ENCODE measurements at regions not wholly inside any gene's neighbourhood (a gene's known extent, or its start where the extent isn't known, plus 50 kb on each side); places are given as distances from the start of the nearest gene placed in this dataset.

DNA sequence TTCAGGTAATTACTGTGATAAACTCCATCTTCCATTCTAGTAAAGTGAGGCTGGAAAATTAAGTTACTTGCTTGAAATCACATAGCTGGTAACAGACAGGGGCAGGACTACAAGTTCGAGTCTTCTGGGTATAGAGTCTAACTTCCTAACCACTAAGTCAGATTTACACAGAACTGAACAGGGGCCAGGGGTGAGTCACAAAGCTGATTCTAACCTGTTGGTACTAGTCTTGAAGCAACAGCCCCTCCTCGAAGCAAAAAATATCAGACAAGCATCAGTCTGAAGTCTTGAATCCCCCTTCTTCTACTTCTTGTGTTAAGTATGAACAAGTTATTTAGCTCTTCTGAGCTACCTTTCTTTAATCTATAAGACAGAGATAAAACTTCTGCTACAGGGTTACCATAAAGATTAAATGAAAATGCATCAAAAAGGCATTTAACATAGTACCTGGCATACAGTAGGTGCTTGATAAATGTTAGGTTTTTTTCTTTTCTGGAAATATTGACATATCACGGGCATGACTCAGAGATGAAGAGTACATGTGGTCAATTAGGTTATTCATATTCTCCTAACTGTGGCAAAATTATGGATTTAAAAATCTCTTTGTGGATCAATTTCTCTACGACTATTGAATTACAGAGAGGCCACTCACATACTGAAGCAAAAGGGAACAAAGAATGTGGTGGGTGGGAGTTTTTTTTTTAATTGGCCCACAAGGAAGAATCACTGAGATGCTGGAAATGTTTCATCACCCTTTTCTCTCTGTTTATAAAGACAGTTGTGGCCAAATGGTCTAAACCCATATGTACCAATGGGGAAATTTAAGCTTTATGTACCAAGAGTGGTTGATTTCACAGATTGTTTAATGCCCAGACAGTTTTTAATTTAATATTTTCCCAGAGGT is 266.9 kb upstream of the DYNLRB2 start:
- 79 to 84% (median 83%) methylated on average over 4 of the region's 4 CpGs for WGBS, 5 donors
- Histone ChIP-seq H3K36me3 (no peaks in the 10 kb centered on the region), H3K4me1 (no peaks in the 10 kb centered on the region), H3K27me3 (no peaks in the 10 kb centered on the region), H3K27ac (no peak overlapping the region), H3K9me3 (no peaks in the 10 kb centered on the region), H3K4me3 (no peak overlapping the region)
- DNase-seq = no peak
- no peak for TF ChIP-seq POLR2AphosphoS5 (IDR thresholded peaks at IDR 0.05)
- no peak for TF ChIP-seq POLR2A (IDR thresholded peaks at IDR 0.05)
- TF ChIP-seq, protein P1, sequence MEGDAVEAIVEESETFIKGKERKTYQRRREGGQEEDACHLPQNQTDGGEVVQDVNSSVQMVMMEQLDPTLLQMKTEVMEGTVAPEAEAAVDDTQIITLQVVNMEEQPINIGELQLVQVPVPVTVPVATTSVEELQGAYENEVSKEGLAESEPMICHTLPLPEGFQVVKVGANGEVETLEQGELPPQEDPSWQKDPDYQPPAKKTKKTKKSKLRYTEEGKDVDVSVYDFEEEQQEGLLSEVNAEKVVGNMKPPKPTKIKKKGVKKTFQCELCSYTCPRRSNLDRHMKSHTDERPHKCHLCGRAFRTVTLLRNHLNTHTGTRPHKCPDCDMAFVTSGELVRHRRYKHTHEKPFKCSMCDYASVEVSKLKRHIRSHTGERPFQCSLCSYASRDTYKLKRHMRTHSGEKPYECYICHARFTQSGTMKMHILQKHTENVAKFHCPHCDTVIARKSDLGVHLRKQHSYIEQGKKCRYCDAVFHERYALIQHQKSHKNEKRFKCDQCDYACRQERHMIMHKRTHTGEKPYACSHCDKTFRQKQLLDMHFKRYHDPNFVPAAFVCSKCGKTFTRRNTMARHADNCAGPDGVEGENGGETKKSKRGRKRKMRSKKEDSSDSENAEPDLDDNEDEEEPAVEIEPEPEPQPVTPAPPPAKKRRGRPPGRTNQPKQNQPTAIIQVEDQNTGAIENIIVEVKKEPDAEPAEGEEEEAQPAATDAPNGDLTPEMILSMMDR (IDR thresholded peaks at IDR 0.05) = no peak
- no peak for TF ChIP-seq EP300 (IDR thresholded peaks at IDR 0.05)
- intact Hi-C loops (cut with DNase I; ENCODE audit: low total_unique reads) = no loop called here

- DNase-seq = peak in 1 of 2 donors; percentile 85
- Histone ChIP-seq H3K36me3 (no peaks in the 10 kb centered on the region), H3K4me3 (no peak overlapping the region), H3K27me3 (no peaks in the 10 kb centered on the region), H3K27ac (no peak overlapping the region), H3K4me1 (peaks cover 0 to 6% (median 0%) of the 10 kb centered on the region in 4 donors), H3K9me3 (no peaks in the 10 kb centered on the region)
- intact Hi-C loops (cut with DNase I; ENCODE audit: low total_unique reads) = no loop called here
- 31 to 58% (median 47%) methylated on average over 2 of the region's 2 CpGs for WGBS, 5 donors
- TF ChIP-seq EP300 (IDR thresholded peaks at IDR 0.05) (no peak), POLR2AphosphoS5 (IDR thresholded peaks at IDR 0.05) (peak in 1 of 3 donors; percentile 25)
- TF ChIP-seq, protein P1 (IDR thresholded peaks at IDR 0.05) = no peak
Observed at GRCh38 chr16:80265624-80266306, 275.0 kb upstream of the DYNLRB2 start.

DNA sequence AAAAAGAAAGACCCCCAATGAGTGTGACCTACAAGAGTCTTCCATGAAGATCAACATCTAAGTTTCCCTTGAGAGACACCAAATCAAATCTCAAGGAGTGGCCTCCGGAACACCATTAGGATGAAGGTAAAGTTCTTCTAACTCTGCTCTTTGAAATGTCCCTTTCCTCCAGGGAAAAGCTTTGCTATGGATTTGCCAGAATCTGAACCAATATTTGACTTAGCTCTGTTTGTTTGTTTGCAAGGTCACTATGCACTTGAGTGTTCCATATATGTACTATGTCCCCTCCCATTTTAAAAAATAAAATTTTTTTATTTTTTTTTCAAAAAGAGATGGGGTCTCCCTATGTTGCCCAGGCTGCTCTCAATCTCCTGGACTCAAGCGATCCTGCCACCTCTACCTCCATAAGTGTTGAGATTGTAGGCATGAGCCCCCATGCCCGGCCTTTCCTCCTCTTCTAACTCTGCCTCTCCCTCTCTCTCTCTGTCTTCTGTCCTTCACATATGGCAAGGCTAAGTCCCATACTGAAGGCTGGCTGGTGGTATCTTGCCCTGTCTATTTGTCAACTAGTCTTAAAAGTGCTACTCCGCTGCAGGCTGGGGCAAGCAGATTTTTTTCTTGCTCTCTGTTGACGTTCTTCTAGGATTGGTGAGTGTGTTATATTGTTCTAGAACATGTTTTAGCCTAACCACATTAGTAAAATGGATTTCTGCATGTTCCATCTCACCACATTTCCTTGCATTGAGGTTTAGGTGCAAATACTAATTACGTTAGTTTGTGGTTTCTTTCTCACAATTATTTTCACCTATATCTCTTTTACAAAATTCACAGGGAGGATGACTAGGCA is 276.7 kb upstream of the DYNLRB2 start:
- Histone ChIP-seq H3K9me3 (no peaks in the 10 kb centered on the region), H3K36me3 (no peaks in the 10 kb centered on the region), H3K27ac (no peak overlapping the region), H3K4me1 (peaks cover 0 to 6% (median 0%) of the 10 kb centered on the region in 4 donors), H3K4me3 (no peak overlapping the region), H3K27me3 (no peaks in the 10 kb centered on the region)
- intact Hi-C loops (cut with DNase I; ENCODE audit: low total_unique reads) = no loop called here
- 77 to 88% (median 83%) methylated on average over 6 of the region's 6 CpGs for WGBS, 5 donors
- TF ChIP-seq POLR2A (IDR thresholded peaks at IDR 0.05) = no peak
- TF ChIP-seq POLR2AphosphoS5 (IDR thresholded peaks at IDR 0.05) = no peak
- TF ChIP-seq, protein P1 (IDR thresholded peaks at IDR 0.05) = no peak
- TF ChIP-seq EP300 (IDR thresholded peaks at IDR 0.05) = no peak
- DNase-seq = no peak
